Ovary (tissue), 3 donors: ENCODE measurements at regions not wholly inside any gene's neighbourhood (a gene's known extent, or its start where the extent isn't known, plus 50 kb on each side); places are given as distances from the start of the nearest gene placed in this dataset.

Experiments used
- EP300 ChIP-seq: sonication (generic); formaldehyde crosslinking; IDR thresholded peaks from one replicate; pipeline ENCODE4 v1.6.1; 2017; ENCODE audit warnings: antibody characterized with exemption
- POLR2A ChIP-seq: fragments of 450-650 bp; IDR thresholded peaks from one replicate; pipeline ENCODE4 v1.6.1; 2017; ENCODE audit warnings: antibody characterized with exemption, mild to moderate bottlenecking, moderate library complexity
- TF ChIP-seq, protein P1 (sequence below), 3 donors: fragments of 450-650 bp in 2 of 3; fragments of 200-600 bp in 1 of 3; IDR thresholded peaks; one replicate each; pipeline versions ENCODE4 v1.5.1 to v1.8.0; 2016 to 2022; ENCODE audit warnings: antibody characterized with exemption in 3 of 3, mild to moderate bottlenecking in 1 of 3
- donor health status: DM: no; HTN: no; CAD: no.

DNA sequence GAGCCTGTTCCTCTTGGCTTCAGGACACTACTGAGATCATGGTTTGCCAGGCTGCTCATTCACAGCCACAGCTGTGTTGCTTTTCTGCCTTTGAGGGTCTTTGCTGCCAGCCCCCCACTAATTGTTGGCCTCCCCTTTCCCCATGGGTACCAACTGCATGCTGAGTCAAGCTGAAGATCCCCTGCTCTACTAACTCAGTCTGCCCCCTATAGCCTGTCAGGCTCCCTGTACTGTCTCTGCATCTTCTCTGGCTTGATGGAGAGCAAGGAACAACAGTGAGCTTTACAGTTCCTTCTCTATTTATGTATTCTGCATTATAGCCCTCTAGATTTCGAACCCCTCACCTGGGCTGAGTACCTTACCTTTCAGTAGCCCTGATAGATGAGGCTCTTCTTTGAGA, 257.6 kb upstream of the CADM1 start:
- TF ChIP-seq, protein P1, sequence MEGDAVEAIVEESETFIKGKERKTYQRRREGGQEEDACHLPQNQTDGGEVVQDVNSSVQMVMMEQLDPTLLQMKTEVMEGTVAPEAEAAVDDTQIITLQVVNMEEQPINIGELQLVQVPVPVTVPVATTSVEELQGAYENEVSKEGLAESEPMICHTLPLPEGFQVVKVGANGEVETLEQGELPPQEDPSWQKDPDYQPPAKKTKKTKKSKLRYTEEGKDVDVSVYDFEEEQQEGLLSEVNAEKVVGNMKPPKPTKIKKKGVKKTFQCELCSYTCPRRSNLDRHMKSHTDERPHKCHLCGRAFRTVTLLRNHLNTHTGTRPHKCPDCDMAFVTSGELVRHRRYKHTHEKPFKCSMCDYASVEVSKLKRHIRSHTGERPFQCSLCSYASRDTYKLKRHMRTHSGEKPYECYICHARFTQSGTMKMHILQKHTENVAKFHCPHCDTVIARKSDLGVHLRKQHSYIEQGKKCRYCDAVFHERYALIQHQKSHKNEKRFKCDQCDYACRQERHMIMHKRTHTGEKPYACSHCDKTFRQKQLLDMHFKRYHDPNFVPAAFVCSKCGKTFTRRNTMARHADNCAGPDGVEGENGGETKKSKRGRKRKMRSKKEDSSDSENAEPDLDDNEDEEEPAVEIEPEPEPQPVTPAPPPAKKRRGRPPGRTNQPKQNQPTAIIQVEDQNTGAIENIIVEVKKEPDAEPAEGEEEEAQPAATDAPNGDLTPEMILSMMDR (IDR thresholded peaks at IDR 0.05): no peak
- TF ChIP-seq POLR2A (no peak), EP300 (no peak)
